Endothelial cell of umbilical vein (primary cell): ENCODE measurements at regions not wholly inside any gene's neighbourhood (a gene's known extent, or its start where the extent isn't known, plus 50 kb on each side); places are given as distances from the start of the nearest gene placed in this dataset.

ENCODE experiments used
- BruUV-seq: library from RNA; stranded (reverse); fragments of 400-500 nt; replicated peaks from 2 replicates; lab custom pipeline; 2021; lab: Mats Ljungman, UMichigan
- CTCF ChIA-PET: fragments of 300-600, 350-600 bp; sonication (Branson Sonifier 250); formaldehyde crosslinking; loops from one replicate; lab custom pipeline; 2021; ENCODE audit warnings: antibody characterized with exemption, inconsistent platforms; lab: Charles Lee
- POLR2A ChIA-PET: fragments of 300-600, 350-600 bp; sonication (Branson Sonifier 250); formaldehyde crosslinking; loops from one replicate; lab custom pipeline; 2021; ENCODE audit warnings: antibody characterized with exemption, inconsistent platforms; lab: Charles Lee
- DNase-seq: peaks from one replicate; pipeline ENCODE4 v3.0.0-alpha.2; 2011; ENCODE audit warnings: low read depth, low spot score
- FAIRE-seq: peaks from 2 replicates; lab custom pipeline; 2011; peaks lifted over from hg19 to GRCh38; lab: Jason Lieb, UNC
- H2AFZ ChIP-seq: 2 replicates; pipeline ENCODE4 v1.6.0; 2012; ENCODE audit warnings: low read depth, low read length, control low read depth, inconsistent platforms
- H3K27ac ChIP-seq: 2 replicates; pipeline ENCODE4 v1.5.1; 2011; ENCODE audit warnings: low read depth, mild to moderate bottlenecking, control low read depth, low read length, moderate library complexity; ENCODE audit not compliant: insufficient read depth
- H3K27me3 ChIP-seq, 2 experiments: 2 replicates each; pipeline versions ENCODE4 v1.6.0 to v1.6.1; 2011; ENCODE audit warnings: low read length in 2 of 2, mixed read lengths in 1 of 2; ENCODE audit not compliant: control insufficient read depth in 2 of 2, insufficient read depth in 2 of 2
- H3K36me3 ChIP-seq, 2 experiments: 2 replicates in 1 of 2; 3 replicates in 1 of 2; pipeline ENCODE4 v1.5.1; 2011; ENCODE audit warnings: low read length in 2 of 2, mild to moderate bottlenecking in 1 of 2, moderate library complexity in 1 of 2; ENCODE audit not compliant: control insufficient read depth in 2 of 2, insufficient read depth in 2 of 2; ENCODE audit errors: extremely low read depth in 1 of 2
- H3K4me1 ChIP-seq: 3 replicates; pipeline ENCODE4 v1.5.1; 2011; ENCODE audit warnings: mild to moderate bottlenecking, low read length; ENCODE audit not compliant: control insufficient read depth, insufficient read depth; ENCODE audit errors: extremely low read depth
- H3K4me2 ChIP-seq: 2 replicates; pipeline ENCODE4 v1.6.1; 2011; ENCODE audit warnings: low read length, control low read depth, mixed read lengths; ENCODE audit not compliant: insufficient read depth
- H3K4me3 ChIP-seq, 3 experiments: fragments of 200-600 bp in 1 of 3; sonication (generic), shearing (Covaris generic) in 1 of 3; replicated peaks in 1 of 3; 2 replicates each; pipeline ENCODE4 v1.5.1; 2011 to 2016; ENCODE audit warnings: control low read depth in 3 of 3, low read length in 3 of 3, mild to moderate bottlenecking in 2 of 3, inconsistent platforms in 1 of 3, low read depth in 1 of 3, moderate library complexity in 1 of 3; ENCODE audit not compliant: insufficient read depth in 1 of 3
- H3K79me2 ChIP-seq: 2 replicates; pipeline ENCODE4 v1.6.0; 2012; ENCODE audit warnings: low read length, inconsistent platforms; ENCODE audit not compliant: control insufficient read depth, insufficient read depth
- H3K9ac ChIP-seq: replicated peaks from 2 replicates; pipeline ENCODE3; 2011; ENCODE audit warnings: low read length, control low read depth; ENCODE audit not compliant: insufficient read depth; ENCODE audit errors: extremely low read depth
- H3K9me1 ChIP-seq: replicated peaks from 3 replicates; pipeline ENCODE4 v1.6.0; 2011; ENCODE audit warnings: mild to moderate bottlenecking, low read length; ENCODE audit not compliant: control insufficient read depth, insufficient read depth; ENCODE audit errors: extremely low read depth
- H3K9me3 ChIP-seq: replicated peaks from 2 replicates; pipeline ENCODE4 v1.5.1; 2012; ENCODE audit warnings: low read length, inconsistent platforms; ENCODE audit not compliant: control insufficient read depth, insufficient read depth
- H4K20me1 ChIP-seq: replicated peaks from 2 replicates; pipeline ENCODE3; 2011; ENCODE audit warnings: mild to moderate bottlenecking, low read length; ENCODE audit not compliant: control insufficient read depth, insufficient read depth; ENCODE audit errors: extremely low read depth
- EZH2 ChIP-seq: IDR thresholded peaks from 2 replicates; pipeline ENCODE4 v1.6.1; 2012; ENCODE audit warnings: borderline replicate concordance, low read depth, mild to moderate bottlenecking, moderate library complexity, low read length, inconsistent platforms; ENCODE audit not compliant: severe bottlenecking
- FOS ChIP-seq: IDR thresholded peaks from 2 replicates; pipeline ENCODE4 v1.6.1; 2011; ENCODE audit warnings: mild to moderate bottlenecking, low read length, moderate library complexity, borderline replicate concordance; ENCODE audit not compliant: insufficient read depth
- GATA2 ChIP-seq: IDR thresholded peaks from 2 replicates; pipeline ENCODE4 v1.7.0; 2011; ENCODE audit warnings: low read depth, mild to moderate bottlenecking, moderate library complexity, mixed read lengths, low read length; ENCODE audit not compliant: insufficient read length, insufficient read depth
- JUN ChIP-seq: IDR thresholded peaks from 2 replicates; pipeline ENCODE4 v1.6.1; 2011; ENCODE audit warnings: borderline replicate concordance, low read depth; ENCODE audit not compliant: insufficient read length, insufficient read depth
- MYC ChIP-seq: IDR thresholded peaks from one replicate; pipeline ENCODE4 v1.6.1; 2011; ENCODE audit warnings: mild to moderate bottlenecking, low read depth, low read length
- POLR2A ChIP-seq: IDR thresholded peaks from 2 replicates; pipeline ENCODE4 v1.6.1; 2012; ENCODE audit warnings: low read depth, mild to moderate bottlenecking, control low read depth, low read length
- POLR2AphosphoS5 ChIP-seq: IDR thresholded peaks from 2 replicates; pipeline ENCODE4 v1.6.1; 2012; ENCODE audit warnings: low read depth, mild to moderate bottlenecking, control low read depth, low read length, moderate library complexity; ENCODE audit not compliant: insufficient read depth
- dilution Hi-C: fragments of 300-500 bp; cut with MboI; formaldehyde crosslinking; loops from one replicate; pipeline ENCODE4 v1.15.0; 2019; ENCODE audit warnings: low sequenced_read_pairs; ENCODE audit not compliant: extremely low pct_ligation_motif_present
- intact Hi-C: fragments of 100-400 bp; cut with micrococcal nuclease; formaldehyde crosslinking; loops from one replicate; pipeline ENCODE4 v1.10.0; 2022
- TF ChIP-seq, protein P1 (sequence below), 2 donors: IDR thresholded peaks; 1 replicate in 1 of 2; 2 replicates in 1 of 2; pipeline ENCODE4 v1.5.1; 2011; ENCODE audit warnings: low read length in 2 of 2, mild to moderate bottlenecking in 2 of 2, moderate library complexity in 2 of 2, control low read depth in 1 of 2, inconsistent platforms in 1 of 2, low read depth in 1 of 2; ENCODE audit not compliant: insufficient read depth in 1 of 2; ENCODE audit errors: extremely low read depth in 1 of 2
- TF ChIP-seq, protein P2 (sequence below): IDR thresholded peaks from 2 replicates; pipeline ENCODE4 v1.6.1; 2011; ENCODE audit not compliant: insufficient read depth, insufficient read length

DNA sequence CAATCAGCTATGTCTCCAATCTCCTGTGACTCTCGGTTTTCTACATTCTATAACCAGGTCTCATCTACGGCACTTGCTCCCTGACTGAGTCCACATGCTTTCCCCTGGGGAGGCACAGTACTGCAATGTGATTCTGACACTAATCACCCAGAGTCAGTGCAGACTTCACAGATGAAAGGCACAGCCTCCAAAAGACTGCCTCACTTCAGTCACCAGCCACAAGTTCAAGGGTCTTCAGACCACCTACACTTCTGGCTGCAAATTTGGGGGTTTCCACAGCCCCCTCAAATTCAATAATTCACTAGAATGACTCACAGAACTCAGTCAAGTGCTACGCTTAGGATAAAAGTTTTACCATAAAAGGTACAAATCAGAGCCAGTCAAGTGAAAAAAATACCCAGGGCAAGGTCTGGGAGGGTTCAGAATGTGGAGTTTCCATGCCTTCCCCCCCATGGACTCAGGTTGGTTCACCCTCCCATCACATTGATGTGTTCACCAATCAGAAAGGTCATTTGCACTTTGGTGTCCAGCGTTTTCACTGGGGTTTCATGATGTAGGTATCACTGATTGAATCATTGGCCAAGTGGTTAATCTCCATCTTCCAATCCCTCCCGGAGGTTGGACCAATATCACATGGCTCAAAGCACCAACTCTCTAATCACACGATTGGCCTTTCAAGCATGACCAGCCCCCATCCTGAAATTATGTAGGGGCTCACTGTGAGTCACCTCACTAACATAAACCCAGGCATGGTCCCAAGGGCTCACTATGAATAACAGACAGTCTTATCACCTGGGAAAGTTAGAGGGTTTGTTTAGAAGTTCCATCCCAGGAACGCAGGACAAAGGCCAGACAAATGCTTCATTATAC lies 182.9 kb upstream of the CAMK1G start:
- dilution Hi-C loops: no loop called here
- H3K9ac ChIP-seq: no peak overlapping the region
- no peak overlapping the region for H3K4me3 ChIP-seq
- H3K9me3 ChIP-seq: no peaks in the 10 kb centered on the region
- FAIRE-seq (no peak), DNase-seq (no peak)
- no peaks in the 10 kb centered on the region for H3K27me3 ChIP-seq
- no peak overlapping the region for H2AFZ ChIP-seq
- ChIA-PET CTCF (no interaction called here), POLR2A (no interaction called here)
- no peak overlapping the region for H3K4me2 ChIP-seq
- H3K36me3 ChIP-seq: no peaks in the 10 kb centered on the region
- no peaks in the 10 kb centered on the region for H4K20me1 ChIP-seq
- TF ChIP-seq, protein P1, sequence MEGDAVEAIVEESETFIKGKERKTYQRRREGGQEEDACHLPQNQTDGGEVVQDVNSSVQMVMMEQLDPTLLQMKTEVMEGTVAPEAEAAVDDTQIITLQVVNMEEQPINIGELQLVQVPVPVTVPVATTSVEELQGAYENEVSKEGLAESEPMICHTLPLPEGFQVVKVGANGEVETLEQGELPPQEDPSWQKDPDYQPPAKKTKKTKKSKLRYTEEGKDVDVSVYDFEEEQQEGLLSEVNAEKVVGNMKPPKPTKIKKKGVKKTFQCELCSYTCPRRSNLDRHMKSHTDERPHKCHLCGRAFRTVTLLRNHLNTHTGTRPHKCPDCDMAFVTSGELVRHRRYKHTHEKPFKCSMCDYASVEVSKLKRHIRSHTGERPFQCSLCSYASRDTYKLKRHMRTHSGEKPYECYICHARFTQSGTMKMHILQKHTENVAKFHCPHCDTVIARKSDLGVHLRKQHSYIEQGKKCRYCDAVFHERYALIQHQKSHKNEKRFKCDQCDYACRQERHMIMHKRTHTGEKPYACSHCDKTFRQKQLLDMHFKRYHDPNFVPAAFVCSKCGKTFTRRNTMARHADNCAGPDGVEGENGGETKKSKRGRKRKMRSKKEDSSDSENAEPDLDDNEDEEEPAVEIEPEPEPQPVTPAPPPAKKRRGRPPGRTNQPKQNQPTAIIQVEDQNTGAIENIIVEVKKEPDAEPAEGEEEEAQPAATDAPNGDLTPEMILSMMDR (IDR thresholded peaks at IDR 0.05; ENCODE audit: extremely low read depth in 1 of 2, insufficient read depth in 1 of 2, low read depth in 1 of 2, low read length in 2 of 2): no peak
- TF ChIP-seq, protein P2, sequence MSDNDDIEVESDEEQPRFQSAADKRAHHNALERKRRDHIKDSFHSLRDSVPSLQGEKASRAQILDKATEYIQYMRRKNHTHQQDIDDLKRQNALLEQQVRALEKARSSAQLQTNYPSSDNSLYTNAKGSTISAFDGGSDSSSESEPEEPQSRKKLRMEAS: no peak
- TF ChIP-seq JUN: no peak
- no peak for TF ChIP-seq MYC
- TF ChIP-seq FOS: no peak
- TF ChIP-seq EZH2: no peak
- TF ChIP-seq POLR2A: no peak
- no peak for TF ChIP-seq GATA2
- TF ChIP-seq POLR2AphosphoS5: no peak
- no TSS peak for BruUV-seq
- no peak overlapping the region for H3K27ac ChIP-seq
- no peaks in the 10 kb centered on the region for H3K79me2 ChIP-seq
- no peaks in the 10 kb centered on the region for H3K4me1 ChIP-seq
- H3K9me1 ChIP-seq: no peaks in the 10 kb centered on the region
- intact Hi-C loops: no loop called here
